ENCODE measurements at regions not wholly inside any gene's neighbourhood (a gene's known extent, or its start where the extent isn't known, plus 50 kb on each side); places are given as distances from the start of the nearest gene placed in this dataset.

GRCh38 chr10:6958254-6958653 lies 378.2 kb upstream of the PRKCQ start:
- peak; percentile 47 for TF ChIP-seq CTCF (conservative IDR thresholded peaks at IDR 0.05; ENCODE audit: low read length)
- no peak for TF ChIP-seq EZH2phosphoT487 (IDR thresholded peaks at IDR 0.05; ENCODE audit: borderline replicate concordance)

Data from Loucy (cell line).